GM12875 (cell line): ENCODE measurements at regions not wholly inside any gene's neighbourhood (a gene's known extent, or its start where the extent isn't known, plus 50 kb on each side); places are given as distances from the start of the nearest gene placed in this dataset.
"Not testable (repeated sequence)": the region's sequence is repeated elsewhere in the genome, so short reads cannot be mapped to it uniquely, and the experiment has no call there.

Experiments
- H3K4me3 ChIP-seq: one replicate; pipeline ENCODE4 v1.5.1; 2011; ENCODE audit warnings: low read depth, low read length, control low read depth
- TF ChIP-seq, protein P1 (sequence below): IDR thresholded peaks from 2 replicates; pipeline ENCODE4 v1.5.1; 2011; ENCODE audit warnings: low read depth, mild to moderate bottlenecking, control low read depth, inconsistent platforms, low read length, moderate library complexity, borderline replicate concordance; ENCODE audit not compliant: insufficient read depth

- no peak overlapping the region for H3K4me3 ChIP-seq
- TF ChIP-seq, protein P1, sequence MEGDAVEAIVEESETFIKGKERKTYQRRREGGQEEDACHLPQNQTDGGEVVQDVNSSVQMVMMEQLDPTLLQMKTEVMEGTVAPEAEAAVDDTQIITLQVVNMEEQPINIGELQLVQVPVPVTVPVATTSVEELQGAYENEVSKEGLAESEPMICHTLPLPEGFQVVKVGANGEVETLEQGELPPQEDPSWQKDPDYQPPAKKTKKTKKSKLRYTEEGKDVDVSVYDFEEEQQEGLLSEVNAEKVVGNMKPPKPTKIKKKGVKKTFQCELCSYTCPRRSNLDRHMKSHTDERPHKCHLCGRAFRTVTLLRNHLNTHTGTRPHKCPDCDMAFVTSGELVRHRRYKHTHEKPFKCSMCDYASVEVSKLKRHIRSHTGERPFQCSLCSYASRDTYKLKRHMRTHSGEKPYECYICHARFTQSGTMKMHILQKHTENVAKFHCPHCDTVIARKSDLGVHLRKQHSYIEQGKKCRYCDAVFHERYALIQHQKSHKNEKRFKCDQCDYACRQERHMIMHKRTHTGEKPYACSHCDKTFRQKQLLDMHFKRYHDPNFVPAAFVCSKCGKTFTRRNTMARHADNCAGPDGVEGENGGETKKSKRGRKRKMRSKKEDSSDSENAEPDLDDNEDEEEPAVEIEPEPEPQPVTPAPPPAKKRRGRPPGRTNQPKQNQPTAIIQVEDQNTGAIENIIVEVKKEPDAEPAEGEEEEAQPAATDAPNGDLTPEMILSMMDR = no peak
Observed at GRCh38 chr5:24265306-24265705, 379.5 kb downstream of the CDH10 start.

DNA sequence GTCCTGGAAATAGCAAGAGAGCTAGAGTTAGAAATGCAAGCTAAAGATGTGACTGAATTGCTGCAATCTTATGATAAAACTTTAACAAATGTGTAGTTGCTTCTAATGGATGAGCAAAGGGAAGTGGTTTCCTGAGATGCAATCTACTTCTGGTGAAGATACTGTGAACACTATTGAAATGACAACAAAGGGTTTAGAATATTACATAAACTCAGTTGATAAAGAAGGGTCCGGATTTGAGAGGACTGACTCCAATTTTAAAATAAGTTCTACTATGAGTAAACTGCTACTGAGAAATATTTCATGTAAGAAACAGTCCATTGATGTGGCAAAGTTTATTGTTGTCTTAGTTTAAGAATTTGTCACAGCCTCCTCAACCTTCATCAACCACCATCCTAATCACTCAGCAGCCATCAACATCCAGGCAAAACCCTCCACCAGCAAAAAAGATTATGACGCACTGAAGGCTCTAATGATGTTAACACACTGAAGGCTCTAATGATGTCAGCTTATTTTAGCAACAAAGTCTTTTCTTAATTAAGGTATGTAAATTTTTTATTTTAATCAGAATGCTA, 376.2 kb downstream of the CDH10 start:
- no peak overlapping the region for H3K4me3 ChIP-seq
- TF ChIP-seq, protein P1 = no peak

DNA sequence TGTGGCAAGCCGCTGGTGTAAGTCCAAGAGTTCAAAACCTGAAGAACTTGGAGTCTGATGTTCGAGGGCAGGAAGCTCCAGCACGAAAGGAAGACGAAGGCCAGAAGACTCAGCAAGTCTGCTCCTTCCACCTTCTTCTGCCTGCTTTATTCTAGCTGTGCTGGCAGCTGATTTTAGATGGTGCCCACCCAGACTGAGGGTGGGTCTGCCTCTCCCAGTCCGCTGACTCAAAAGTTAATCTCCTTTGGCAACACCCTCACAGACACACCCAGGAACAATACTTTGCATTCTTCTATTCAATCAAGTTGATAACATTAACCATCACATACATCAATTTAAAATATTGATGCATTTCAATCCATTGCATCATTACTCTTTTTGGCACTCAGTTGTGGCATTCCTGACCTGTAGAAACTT, 373.1 kb downstream of the CDH10 start:
- H3K4me3 ChIP-seq = not testable (repeated sequence)

- TF ChIP-seq, protein P1 = no peak
- no peak overlapping the region for H3K4me3 ChIP-seq
Observed at GRCh38 chr5:24272741-24273140, 372.0 kb downstream of the CDH10 start.

- H3K4me3 ChIP-seq = no peak overlapping the region
- TF ChIP-seq, protein P1 = no peak
Observed at GRCh38 chr5:24280215-24280614, 364.6 kb downstream of the CDH10 start.

GRCh38 chr5:24281818-24282217, 363.0 kb downstream of the CDH10 start:
- TF ChIP-seq, protein P1 = no peak
- H3K4me3 ChIP-seq = no peak overlapping the region

DNA sequence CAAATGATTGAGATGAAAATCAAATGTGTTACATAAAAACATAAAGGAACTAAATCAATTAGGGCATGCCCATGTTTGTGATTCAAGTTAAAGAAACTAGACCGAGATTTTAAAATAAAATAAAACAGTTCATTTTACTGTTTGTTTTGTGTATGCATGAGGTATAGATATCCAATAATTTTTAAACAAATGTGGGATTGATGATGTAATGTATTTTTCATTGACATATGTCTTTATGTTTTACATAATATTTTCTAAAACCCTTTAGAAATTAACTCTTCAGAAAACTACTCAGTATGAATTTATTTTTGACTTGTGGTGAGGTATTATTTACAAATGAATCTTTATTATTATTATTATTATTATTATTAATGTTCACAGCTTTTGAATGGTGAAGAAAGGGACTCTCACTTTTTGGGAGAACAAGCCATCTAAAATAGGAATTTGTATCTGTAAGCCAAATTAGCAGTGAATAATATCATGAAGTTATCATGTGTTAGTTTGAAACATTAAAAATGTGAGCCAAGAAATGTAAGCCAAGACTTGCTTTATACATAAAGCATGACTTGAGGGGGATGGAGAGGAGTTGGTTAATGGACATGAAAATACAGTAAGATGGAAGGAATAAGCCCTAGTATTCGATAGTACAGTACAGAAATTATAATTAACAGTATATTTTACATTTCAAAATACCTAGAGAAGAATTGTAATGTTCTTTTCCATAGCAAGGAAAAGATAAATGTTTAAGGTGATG, 355.0 kb downstream of the CDH10 start:
- no peak overlapping the region for H3K4me3 ChIP-seq
- TF ChIP-seq, protein P1 = no peak
